WI38 (cell line): ENCODE measurements at regions not wholly inside any gene's neighbourhood (a gene's known extent, or its start where the extent isn't known, plus 50 kb on each side); places are given as distances from the start of the nearest gene placed in this dataset.

Source experiments
- H3K4me3 ChIP-seq: 2 replicates; pipeline ENCODE4 v1.5.1; 2011; ENCODE audit warnings: low read depth, mild to moderate bottlenecking, control low read depth, low read length
- TF ChIP-seq, protein P1 (sequence below): IDR thresholded peaks from 2 replicates; pipeline ENCODE4 v1.5.1; 2012; ENCODE audit warnings: low read depth, mild to moderate bottlenecking, control low read depth, low read length

DNA sequence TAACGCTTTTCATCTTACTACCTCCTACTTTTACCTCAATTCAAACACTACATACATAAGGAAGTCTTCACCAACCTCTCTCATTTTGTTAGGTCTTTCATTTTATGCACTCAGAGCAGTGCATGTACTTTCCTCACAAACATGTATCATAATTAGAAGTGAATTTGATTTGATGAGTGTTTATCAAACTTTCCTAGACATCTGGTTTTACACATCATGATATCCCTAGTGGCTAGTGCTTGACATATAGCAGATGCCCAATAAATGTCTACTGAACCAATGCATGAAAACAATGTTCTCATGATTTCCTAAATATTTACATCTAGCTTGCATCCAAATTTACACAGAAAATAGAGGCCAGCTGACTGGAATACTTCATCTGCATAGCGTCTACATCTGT lies 323.4 kb upstream of the KIF2B start:
- TF ChIP-seq, protein P1, sequence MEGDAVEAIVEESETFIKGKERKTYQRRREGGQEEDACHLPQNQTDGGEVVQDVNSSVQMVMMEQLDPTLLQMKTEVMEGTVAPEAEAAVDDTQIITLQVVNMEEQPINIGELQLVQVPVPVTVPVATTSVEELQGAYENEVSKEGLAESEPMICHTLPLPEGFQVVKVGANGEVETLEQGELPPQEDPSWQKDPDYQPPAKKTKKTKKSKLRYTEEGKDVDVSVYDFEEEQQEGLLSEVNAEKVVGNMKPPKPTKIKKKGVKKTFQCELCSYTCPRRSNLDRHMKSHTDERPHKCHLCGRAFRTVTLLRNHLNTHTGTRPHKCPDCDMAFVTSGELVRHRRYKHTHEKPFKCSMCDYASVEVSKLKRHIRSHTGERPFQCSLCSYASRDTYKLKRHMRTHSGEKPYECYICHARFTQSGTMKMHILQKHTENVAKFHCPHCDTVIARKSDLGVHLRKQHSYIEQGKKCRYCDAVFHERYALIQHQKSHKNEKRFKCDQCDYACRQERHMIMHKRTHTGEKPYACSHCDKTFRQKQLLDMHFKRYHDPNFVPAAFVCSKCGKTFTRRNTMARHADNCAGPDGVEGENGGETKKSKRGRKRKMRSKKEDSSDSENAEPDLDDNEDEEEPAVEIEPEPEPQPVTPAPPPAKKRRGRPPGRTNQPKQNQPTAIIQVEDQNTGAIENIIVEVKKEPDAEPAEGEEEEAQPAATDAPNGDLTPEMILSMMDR = no peak

DNA sequence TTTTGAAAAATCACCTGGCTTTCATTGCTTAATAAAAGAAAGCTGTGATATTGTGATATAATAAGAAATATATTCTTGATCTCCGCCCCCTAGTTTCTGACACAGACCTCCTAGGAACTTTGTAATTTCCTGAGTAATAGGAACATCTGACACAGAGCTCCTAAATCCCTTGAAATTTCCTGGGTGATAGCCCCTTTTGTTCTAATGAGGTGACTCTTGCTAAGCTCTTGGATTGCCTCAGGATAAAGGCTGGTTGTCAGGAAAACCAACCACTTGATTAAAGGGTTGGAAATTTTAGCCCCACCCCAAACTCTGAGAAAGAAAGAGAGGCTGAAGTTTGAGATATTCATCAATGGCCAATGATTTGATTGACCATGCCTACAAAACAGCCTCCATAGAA lies 326.4 kb upstream of the KIF2B start:
- TF ChIP-seq, protein P1 = no peak
- H3K4me3 ChIP-seq = no peak overlapping the region

More for the DNA sequence above, 323.4 kb upstream of the KIF2B start:
- no peak overlapping the region for H3K4me3 ChIP-seq

DNA sequence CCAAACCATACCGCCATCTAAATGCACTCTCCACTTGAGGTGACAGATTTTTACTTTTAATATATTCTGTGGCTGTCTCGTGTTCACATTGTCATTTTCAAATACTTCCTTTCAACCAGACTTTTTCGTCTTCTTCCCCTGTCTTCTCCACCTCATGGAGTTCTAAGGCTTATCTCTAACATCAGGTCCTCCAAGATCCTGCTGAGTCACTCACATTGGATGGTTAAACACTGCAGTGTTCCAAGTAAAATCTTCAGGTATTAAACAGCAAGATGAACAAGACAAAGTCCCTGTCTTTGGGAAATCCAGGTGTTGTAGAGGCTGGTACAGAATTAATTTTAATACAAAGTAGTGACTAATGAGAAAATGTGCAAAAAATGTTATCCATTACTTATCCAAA lies 330.2 kb upstream of the KIF2B start:
- H3K4me3 ChIP-seq = no peak overlapping the region
- TF ChIP-seq, protein P1 = no peak

DNA sequence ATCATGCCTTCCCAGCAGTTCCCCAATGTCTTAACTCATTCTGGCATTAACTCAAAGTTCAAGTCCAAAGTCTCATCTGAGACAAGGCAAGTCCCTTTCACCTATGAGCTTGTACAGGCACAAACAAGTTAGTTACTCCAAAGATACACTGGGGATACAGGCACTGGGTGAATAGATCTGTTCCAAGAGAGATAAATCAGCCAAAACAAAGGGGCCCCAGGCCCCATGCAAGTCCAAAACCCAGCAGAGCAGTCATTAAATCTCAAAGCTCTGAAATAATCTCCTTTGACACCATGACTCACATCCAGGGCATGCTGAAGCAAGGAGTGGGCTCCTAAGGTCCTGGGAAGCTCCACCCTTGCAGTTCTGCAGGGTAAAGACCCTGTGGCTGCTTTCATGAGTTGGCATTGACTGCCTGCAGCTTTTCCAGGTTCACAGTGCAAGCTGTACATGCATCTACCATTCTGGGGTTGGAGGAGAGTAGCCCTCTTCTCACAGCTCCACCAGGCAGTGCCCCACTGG lies 332.2 kb upstream of the KIF2B start:
- TF ChIP-seq, protein P1 = no peak

DNA sequence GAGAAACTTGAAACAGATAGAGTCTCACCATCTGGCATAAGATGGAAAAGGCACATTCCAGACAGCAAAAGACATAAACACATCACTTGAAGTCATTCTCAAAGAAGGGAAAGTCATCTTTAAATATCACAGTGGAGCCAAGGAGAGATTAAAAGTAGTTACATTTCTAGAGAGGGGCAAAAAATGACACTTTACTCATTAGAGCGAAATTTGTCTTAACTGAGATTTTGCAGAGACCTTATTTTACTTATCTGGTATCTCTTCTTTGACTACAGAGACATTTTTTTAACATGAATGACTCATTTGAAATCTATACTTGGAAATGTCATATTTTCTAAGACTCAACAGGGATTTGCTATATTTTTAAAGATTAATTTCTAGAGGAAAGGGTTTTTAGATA lies 339.0 kb upstream of the KIF2B start:
- H3K4me3 ChIP-seq = no peak overlapping the region
- TF ChIP-seq, protein P1 = no peak

More for the DNA sequence above, 332.2 kb upstream of the KIF2B start:
- no peak overlapping the region for H3K4me3 ChIP-seq

DNA sequence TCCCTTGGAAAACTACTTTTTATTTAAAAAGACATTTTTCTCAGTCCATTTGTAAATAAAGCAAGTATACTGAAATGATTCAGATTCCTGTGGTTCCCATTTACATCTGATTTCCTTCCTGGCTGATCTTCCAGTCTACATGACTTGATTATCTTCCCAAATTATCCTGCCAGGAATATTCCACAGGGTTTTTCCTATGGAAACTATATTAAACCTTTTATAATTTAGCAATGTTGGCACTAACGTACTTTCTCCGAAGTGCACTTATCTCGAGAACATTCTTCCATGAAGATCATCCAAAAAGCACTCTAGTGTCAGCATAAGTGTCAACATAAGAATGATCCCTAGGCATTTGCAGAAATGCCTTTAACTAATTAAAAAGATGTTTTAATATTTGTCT lies 347.7 kb upstream of the KIF2B start:
- H3K4me3 ChIP-seq = no peak overlapping the region
- TF ChIP-seq, protein P1 = no peak

DNA sequence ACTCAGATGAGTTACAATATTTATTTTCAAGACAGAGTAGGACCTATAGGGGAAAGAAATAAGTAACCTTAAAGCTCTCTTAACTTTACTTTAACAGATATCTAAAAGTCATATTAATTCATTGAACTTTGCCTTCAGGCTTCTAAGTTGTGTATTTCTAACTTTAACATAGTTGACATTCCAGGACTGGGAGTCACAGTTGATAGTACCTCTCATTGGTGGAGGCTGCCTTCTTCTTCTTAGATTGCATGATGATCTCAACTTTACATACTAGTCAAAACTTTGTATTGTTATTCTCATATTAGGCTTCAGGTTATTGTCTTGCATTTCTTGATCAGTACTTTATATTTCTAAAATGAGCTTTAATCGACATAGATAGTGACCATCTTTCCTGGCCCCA lies 350.1 kb upstream of the KIF2B start:
- H3K4me3 ChIP-seq = no peak overlapping the region
- TF ChIP-seq, protein P1 = no peak
